Fibroblast of lung (primary cell): ENCODE measurements at regions not wholly inside any gene's neighbourhood (a gene's known extent, or its start where the extent isn't known, plus 50 kb on each side); places are given as distances from the start of the nearest gene placed in this dataset.

Experiments used
- CTCF ChIP-seq, 2 donors: IDR thresholded peaks in 1 of 2; conservative IDR thresholded peaks in 1 of 2; 1 replicate in 1 of 2; 2 replicates in 1 of 2; pipeline ENCODE4 v1.5.1; 2011 to 2012; ENCODE audit warnings: low read length in 2 of 2, control low read depth in 1 of 2, inconsistent platforms in 1 of 2, low read depth in 1 of 2, mild to moderate bottlenecking in 1 of 2
- EZH2 ChIP-seq: IDR thresholded peaks from 2 replicates; pipeline ENCODE4 v1.5.1; 2012; ENCODE audit warnings: low read length, control low read depth, mild to moderate bottlenecking; ENCODE audit errors: missing control alignments

- TF ChIP-seq EZH2: no peak
- no peak for TF ChIP-seq CTCF (conservative IDR thresholded peaks at IDR 0.05 in 1 of 2, IDR thresholded peaks at IDR 0.05 in 1 of 2; ENCODE audit: low read depth in 1 of 2, low read length in 2 of 2)
Measured at GRCh38 chr3:82494977-82495489, 733.6 kb upstream of the GBE1 start.
